ENCODE measurements at regions not wholly inside any gene's neighbourhood (a gene's known extent, or its start where the extent isn't known, plus 50 kb on each side); places are given as distances from the start of the nearest gene placed in this dataset.

- in situ Hi-C loops (cut with HindIII; ENCODE audit: low pct_ligation_motif_present, low sequenced_read_pairs): no loop called here
- Histone ChIP-seq H3K4me3 (ENCODE audit: low read depth, low read length) (no peak overlapping the region), H3K27me3 (replicated peaks) (no peaks in the 10 kb centered on the region), H3K36me3 (replicated peaks) (no peaks in the 10 kb centered on the region), H3K27ac (no peak overlapping the region)
- no peak for DNase-seq
- TF ChIP-seq CTCF (IDR thresholded peaks at IDR 0.05; ENCODE audit: low read depth, low read length, missing control alignments): no peak
Observed at GRCh38 chr7:106766551-106766950, 98.5 kb upstream of the PIK3CG start.

- in situ Hi-C loops (cut with HindIII; ENCODE audit: low pct_ligation_motif_present, low sequenced_read_pairs): no loop called here
- DNase-seq: peak; percentile 51
- Histone ChIP-seq H3K27me3 (replicated peaks) (no peaks in the 10 kb centered on the region), H3K36me3 (replicated peaks) (no peaks in the 10 kb centered on the region), H3K4me3 (ENCODE audit: low read depth, low read length) (no peak overlapping the region), H3K27ac (no peak overlapping the region)
- TF ChIP-seq CTCF (IDR thresholded peaks at IDR 0.05; ENCODE audit: low read depth, low read length, missing control alignments): no peak
Observed at GRCh38 chr7:106767078-106767477, 98.0 kb upstream of the PIK3CG start.

- in situ Hi-C loops (cut with HindIII; ENCODE audit: low pct_ligation_motif_present, low sequenced_read_pairs): no loop called here
- Histone ChIP-seq H3K4me3 (ENCODE audit: low read depth, low read length) (no peak overlapping the region), H3K27ac (peak overlapping the region; percentile 15), H3K36me3 (replicated peaks) (no peaks in the 10 kb centered on the region), H3K27me3 (replicated peaks) (no peaks in the 10 kb centered on the region)
- TF ChIP-seq CTCF (IDR thresholded peaks at IDR 0.05; ENCODE audit: low read depth, low read length, missing control alignments): no peak
- no peak for DNase-seq
Observed at GRCh38 chr7:106767498-106768323, 97.4 kb upstream of the PIK3CG start.

- no peaks in the 10 kb centered on the region for H3K27me3 ChIP-seq (replicated peaks)
- no peaks in the 10 kb centered on the region for H3K36me3 ChIP-seq (replicated peaks)
- no peak overlapping the region for H3K4me3 ChIP-seq (ENCODE audit: low read depth, low read length)
- no peak for DNase-seq
- H3K27ac ChIP-seq: no peak overlapping the region
- no peak for TF ChIP-seq CTCF (IDR thresholded peaks at IDR 0.05; ENCODE audit: low read depth, low read length, missing control alignments)
- in situ Hi-C loops (cut with HindIII; ENCODE audit: low pct_ligation_motif_present, low sequenced_read_pairs): no loop called here
Observed at GRCh38 chr7:106768324-106768751, 96.7 kb upstream of the PIK3CG start.

GRCh38 chr7:106770191-106770590, 94.9 kb upstream of the PIK3CG start:
- H3K27me3 ChIP-seq (replicated peaks): no peaks in the 10 kb centered on the region
- peak overlapping the region; percentile 59 for H3K27ac ChIP-seq
- no peak overlapping the region for H3K4me3 ChIP-seq (ENCODE audit: low read depth, low read length)
- no peak for TF ChIP-seq CTCF (IDR thresholded peaks at IDR 0.05; ENCODE audit: low read depth, low read length, missing control alignments)
- DNase-seq: peak; percentile 77
- in situ Hi-C loops (cut with HindIII; ENCODE audit: low pct_ligation_motif_present, low sequenced_read_pairs): no loop called here
- H3K36me3 ChIP-seq (replicated peaks): no peaks in the 10 kb centered on the region
